ENCODE measurements at regions not wholly inside any gene's neighbourhood (a gene's known extent, or its start where the extent isn't known, plus 50 kb on each side); places are given as distances from the start of the nearest gene placed in this dataset.
A peak's percentile ranks its signal among the peaks of the same experiment; 100 is the strongest.
"Not testable (repeated sequence)": the region's sequence is repeated elsewhere in the genome, so short reads cannot be mapped to it uniquely, and the experiment has no call there.

DNA sequence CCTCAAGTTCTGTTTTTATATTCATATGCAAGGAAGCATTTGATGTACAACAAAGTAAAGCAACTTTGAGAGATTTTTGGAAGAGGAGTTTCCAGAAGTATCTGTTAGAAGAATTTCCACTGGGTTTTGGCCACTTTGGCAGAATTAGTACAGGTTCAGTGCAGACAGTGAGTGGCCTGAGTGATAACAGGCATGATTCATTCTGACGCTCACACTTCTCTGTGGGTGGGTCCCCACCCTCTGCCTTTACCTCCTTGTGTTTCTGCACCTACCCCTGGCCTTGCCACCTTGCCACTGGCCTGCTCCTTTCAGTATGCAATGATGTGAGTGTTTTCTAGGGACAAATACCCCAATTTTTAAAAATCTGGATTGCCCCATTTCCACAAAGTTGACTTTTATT, 65.1 kb upstream of the PAX8 start:
- DNase-seq (ENCODE audit: missing footprints); ATAC-seq; intact Hi-C loops (cut with DNase I): not testable (repeated sequence)

DNA sequence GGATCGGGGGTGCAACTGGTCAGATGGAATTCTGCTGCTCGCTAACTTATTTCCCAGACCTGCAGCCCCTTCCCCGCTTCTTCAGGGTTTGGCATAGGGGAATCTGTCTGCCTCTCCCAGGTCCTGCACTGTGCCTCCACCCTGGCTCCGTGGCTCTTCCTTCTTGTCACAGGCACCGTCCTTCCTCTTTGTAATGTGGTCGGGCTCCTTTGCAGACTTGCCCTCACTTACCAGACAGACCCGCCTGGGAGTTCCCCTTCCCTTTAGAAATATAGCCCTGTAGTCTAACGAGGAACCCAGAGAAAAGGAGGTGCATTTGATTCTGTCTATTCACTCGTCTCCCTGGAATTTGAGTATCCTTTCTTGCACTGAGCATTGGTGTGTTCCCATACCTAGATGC, 63.9 kb upstream of the PAX8 start:
- DNase-seq (ENCODE audit: missing footprints): no peak
- intact Hi-C loops (cut with DNase I): no loop called here
- no peak for ATAC-seq

- intact Hi-C loops (cut with DNase I); DNase-seq (ENCODE audit: missing footprints); ATAC-seq: not testable (repeated sequence)
Measured at GRCh38 chr2:113341870-113342253, 63.1 kb upstream of the PAX8 start.

DNA sequence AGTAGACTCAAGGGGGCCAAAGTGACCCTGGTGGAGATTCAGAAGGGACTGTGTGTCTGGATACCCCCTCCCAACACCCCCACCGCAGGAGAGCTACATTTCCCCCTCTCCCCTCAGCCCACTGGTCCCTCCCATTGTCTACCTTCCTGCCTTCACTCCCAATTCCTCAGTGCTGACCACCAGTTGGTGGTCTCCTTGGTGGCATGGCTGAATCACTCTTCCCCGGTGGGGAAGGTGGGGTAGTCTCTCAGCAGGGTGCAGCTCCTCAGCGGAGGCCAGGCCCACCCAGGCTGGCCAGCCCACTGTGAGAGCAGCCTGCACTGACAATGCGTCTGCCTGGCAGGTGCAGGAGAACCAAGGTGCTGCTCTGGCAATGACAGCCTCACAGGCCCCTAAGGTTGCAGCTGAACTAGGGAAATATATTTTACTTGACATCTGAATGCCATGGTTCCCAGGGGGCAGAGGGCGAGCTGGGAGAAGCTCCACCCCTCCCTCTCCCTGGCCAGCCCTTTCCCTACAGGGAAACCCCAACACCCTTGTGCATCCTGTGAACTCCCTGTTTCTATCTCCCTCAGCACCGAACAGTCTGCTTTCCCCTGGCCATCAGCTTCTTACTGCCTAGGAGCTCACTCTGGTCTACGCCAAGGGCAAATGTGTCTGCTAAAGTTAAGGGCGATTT, 62.6 kb upstream of the PAX8 start:
- no peak for DNase-seq (ENCODE audit: missing footprints)
- intact Hi-C loops (cut with DNase I): no loop called here
- ATAC-seq: no peak

GRCh38 chr2:113337809-113338208, 59.1 kb upstream of the PAX8 start:
- DNase-seq (ENCODE audit: missing footprints) (no peak), ATAC-seq (peak; percentile 89)
- intact Hi-C loops (cut with DNase I): no loop called here

DNA sequence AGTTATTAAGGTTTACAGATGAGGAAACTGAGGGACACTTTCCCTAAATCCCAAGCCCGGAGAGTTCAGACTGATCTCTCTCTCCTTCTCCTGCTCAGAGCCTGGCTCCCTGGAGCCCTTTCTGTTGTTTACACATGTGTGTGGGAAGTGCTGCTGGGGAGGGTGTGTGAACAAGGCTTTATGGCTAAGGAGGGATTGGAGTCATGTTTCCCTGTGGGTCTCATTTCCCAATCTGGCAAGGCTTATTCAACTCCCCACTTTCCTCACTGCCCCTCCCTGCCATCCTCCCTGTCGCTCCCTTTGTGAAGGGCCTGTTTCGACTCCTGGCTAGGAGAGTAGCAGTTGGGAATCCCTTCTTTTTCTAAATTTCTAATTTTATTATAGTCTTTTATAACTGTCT, 57.3 kb upstream of the PAX8 start:
- DNase-seq (ENCODE audit: missing footprints); intact Hi-C loops (cut with DNase I): not testable (repeated sequence)
- peak; percentile 71 for ATAC-seq

- no peak for ATAC-seq
- DNase-seq (ENCODE audit: missing footprints): no peak
- intact Hi-C loops (cut with DNase I): no loop called here
Measured at GRCh38 chr2:113334147-113334546, 55.4 kb upstream of the PAX8 start.

- intact Hi-C loops (cut with DNase I); ATAC-seq: not testable (repeated sequence)
Measured at GRCh38 chr2:113333735-113334134, 55.0 kb upstream of the PAX8 start.

DNA sequence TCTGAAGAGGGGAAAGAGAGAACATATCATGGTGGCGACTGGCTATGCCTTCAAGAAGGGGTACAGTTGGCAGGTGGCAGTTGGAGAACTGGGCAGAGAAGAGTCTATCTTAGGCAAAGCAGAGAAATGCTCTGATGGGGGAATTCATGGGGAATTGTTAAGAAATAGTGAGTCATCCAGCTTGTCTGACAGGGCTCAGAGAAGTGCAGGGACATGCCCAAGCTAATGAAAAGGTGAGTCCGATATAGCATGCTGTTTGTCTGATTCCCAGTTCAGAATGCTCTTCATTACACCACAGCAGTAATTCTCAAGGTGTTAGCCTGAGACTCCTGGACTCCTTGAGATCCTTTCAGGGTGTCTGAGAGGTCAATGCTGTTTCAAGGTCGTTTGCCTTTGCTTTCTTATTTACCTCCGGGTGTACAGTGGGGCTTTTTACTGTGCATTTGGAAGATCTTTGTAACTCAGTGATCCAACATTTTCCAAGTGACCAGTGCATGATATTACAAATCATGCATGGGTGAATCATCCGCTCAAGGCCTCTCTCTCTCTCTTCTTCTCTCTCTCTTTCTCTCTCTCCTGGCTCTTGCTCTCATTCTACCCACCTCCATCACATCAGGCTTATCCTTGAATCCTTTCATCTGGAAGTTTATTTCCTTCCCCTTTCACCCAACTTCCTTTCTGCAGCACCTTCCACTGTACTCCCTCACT, 51.5 kb upstream of the PAX8 start:
- DNase-seq (ENCODE audit: missing footprints); intact Hi-C loops (cut with DNase I); ATAC-seq: not testable (repeated sequence)

More at GRCh38 chr2:113333735-113334134, 55.0 kb upstream of the PAX8 start:
- not testable (repeated sequence) for DNase-seq (ENCODE audit: missing footprints)

DNA sequence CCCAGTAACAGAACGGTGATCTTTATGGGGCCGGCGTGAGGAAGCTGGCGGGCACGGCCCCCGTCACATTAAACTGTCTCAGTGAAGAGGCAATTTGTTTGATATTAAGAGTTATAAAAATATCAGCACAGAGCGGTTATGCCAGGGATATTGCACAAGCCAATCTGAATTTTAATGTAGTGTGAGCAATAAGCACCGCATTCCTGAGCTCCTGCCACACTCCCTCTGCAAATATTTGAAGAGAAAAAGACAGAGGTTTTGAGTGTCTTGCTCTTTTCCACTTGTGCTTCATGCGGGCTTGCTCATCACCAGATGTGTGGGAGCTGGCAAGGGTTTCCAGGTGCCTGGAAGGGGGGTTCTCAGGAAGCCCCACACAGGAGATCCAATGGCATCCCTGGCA, 50.3 kb upstream of the PAX8 start:
- DNase-seq (ENCODE audit: missing footprints); ATAC-seq; intact Hi-C loops (cut with DNase I): not testable (repeated sequence)

DNA sequence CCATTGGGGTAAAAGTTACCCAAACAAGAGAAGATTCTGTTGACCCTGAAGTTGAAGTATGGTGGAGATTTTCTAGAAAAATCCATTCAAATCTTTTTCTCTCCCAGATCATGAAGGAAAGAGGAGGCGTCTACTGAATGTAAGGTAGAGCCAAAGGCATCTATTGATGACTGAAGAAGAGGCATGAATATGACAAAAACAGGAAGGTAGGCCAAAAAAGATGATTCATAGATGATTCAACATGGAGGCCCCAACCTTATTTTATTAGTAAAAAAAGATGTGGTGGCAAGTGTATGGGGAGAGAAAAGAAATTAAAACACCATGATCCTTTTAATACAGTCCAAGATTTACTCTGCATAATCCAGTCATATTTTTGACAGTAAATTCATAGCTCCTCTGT, 49.9 kb upstream of the PAX8 start:
- DNase-seq (ENCODE audit: missing footprints); ATAC-seq; intact Hi-C loops (cut with DNase I): not testable (repeated sequence)

Measured in Right ventricle myocardium inferior (tissue), 1 donor.